LoVo (cell line): ENCODE measurements at regions not wholly inside any gene's neighbourhood (a gene's known extent, or its start where the extent isn't known, plus 50 kb on each side); places are given as distances from the start of the nearest gene placed in this dataset.
"Not testable (repeated sequence)": the region's sequence is repeated elsewhere in the genome, so short reads cannot be mapped to it uniquely, and the experiment has no call there.

Experiments
- DNase-seq: peaks from one replicate; pipeline ENCODE4 v3.0.0-alpha.2; 2016; ENCODE audit warnings: low spot score

- no peak for DNase-seq
Measured at GRCh38 chr16:11414815-11415775, 69.8 kb downstream of the RMI2 start.

GRCh38 chr16:11416228-11417001, 71.2 kb downstream of the RMI2 start:
- DNase-seq = no peak

GRCh38 chr16:11417487-11417886, 72.2 kb downstream of the RMI2 start:
- no peak for DNase-seq

- no peak for DNase-seq
Measured at GRCh38 chr16:11418506-11418905, 73.2 kb downstream of the RMI2 start.

GRCh38 chr16:11420067-11420466, 74.8 kb downstream of the RMI2 start:
- not testable (repeated sequence) for DNase-seq

GRCh38 chr16:11420895-11421294, 75.6 kb downstream of the RMI2 start:
- no peak for DNase-seq

GRCh38 chr16:11422381-11423314, 77.4 kb downstream of the RMI2 start:
- DNase-seq = no peak

GRCh38 chr16:11423315-11424117, 78.3 kb downstream of the RMI2 start:
- DNase-seq = no peak

GRCh38 chr16:11424118-11424460, 78.8 kb downstream of the RMI2 start:
- DNase-seq = no peak

- no peak for DNase-seq
Measured at GRCh38 chr16:11425140-11425539, 79.9 kb downstream of the RMI2 start.

GRCh38 chr16:11428623-11428953, 83.3 kb downstream of the RMI2 start:
- no peak for DNase-seq

- no peak for DNase-seq
Measured at GRCh38 chr16:11429123-11429522, 83.9 kb downstream of the RMI2 start.

GRCh38 chr16:11429823-11430222, 84.6 kb downstream of the RMI2 start:
- DNase-seq = peak; percentile 54

GRCh38 chr16:11430601-11431317, 85.5 kb downstream of the RMI2 start:
- no peak for DNase-seq

GRCh38 chr16:11431915-11432465, 86.7 kb downstream of the RMI2 start:
- no peak for DNase-seq

- DNase-seq = no peak
Measured at GRCh38 chr16:11432856-11433395, 87.7 kb downstream of the RMI2 start.

- no peak for DNase-seq
Measured at GRCh38 chr16:11435576-11435975, 90.3 kb downstream of the RMI2 start.

- DNase-seq = no peak
Measured at GRCh38 chr16:11437069-11437468, 91.8 kb downstream of the RMI2 start.

- no peak for DNase-seq
Measured at GRCh38 chr16:11439790-11440656, 94.8 kb downstream of the RMI2 start.
